SK-N-SH (cell line): ENCODE measurements at regions not wholly inside any gene's neighbourhood (a gene's known extent, or its start where the extent isn't known, plus 50 kb on each side); places are given as distances from the start of the nearest gene placed in this dataset.

Experiments
- CTCF ChIA-PET: fragments of 300-600, 350-600 bp; formaldehyde crosslinking; extraction: SDS; loops from one replicate; lab custom pipeline; 2021; lab: Yijun Ruan, JAX
- POLR2A ChIA-PET: fragments of 350-600 bp; sonication (Branson Sonifier 250); formaldehyde crosslinking; extraction: SDS; loops from one replicate; lab custom pipeline; 2020; ENCODE audit warnings: antibody characterized with exemption, inconsistent platforms; lab: Yijun Ruan, JAX
- DNase-seq: peaks from one replicate; pipeline ENCODE4 v3.0.0; 2012
- H2AFZ ChIP-seq: fragments of 200-600 bp; sonication (generic); 2 replicates; pipeline ENCODE4 v1.8.1; 2016; ENCODE audit warnings: antibody characterized with exemption, mild to moderate bottlenecking, low read depth
- H3F3A ChIP-seq: fragments of 200-600 bp; sonication (generic); replicated peaks from 2 replicates; pipeline ENCODE3; 2016; ENCODE audit warnings: antibody characterized with exemption, mild to moderate bottlenecking; ENCODE audit not compliant: insufficient read depth
- H3K27ac ChIP-seq, 2 experiments: fragments of 200-500 bp in 1 of 2; fragments of 200-600 bp in 1 of 2; sonication (Bioruptor generic) in 1 of 2; sonication (generic), shearing (Covaris generic) in 1 of 2; 2 replicates each; pipeline versions ENCODE4 v1.5.1 to v1.6.1; 2014 to 2016; ENCODE audit warnings: low read depth in 2 of 2, inconsistent platforms in 1 of 2, low read length in 1 of 2, mild to moderate bottlenecking in 1 of 2, mixed read lengths in 1 of 2
- H3K27me3 ChIP-seq: fragments of 200-600 bp; sonication (generic), shearing (Covaris generic); 2 replicates; pipeline ENCODE4 v1.6.1; 2016; ENCODE audit warnings: mixed run types; ENCODE audit not compliant: insufficient read depth
- H3K36me3 ChIP-seq, 2 experiments: fragments of 200-500 bp in 1 of 2; fragments of 200-600 bp in 1 of 2; sonication (Bioruptor generic) in 1 of 2; sonication (generic) in 1 of 2; replicated peaks in 1 of 2; 2 replicates each; pipeline versions ENCODE3 to v1.5.1; 2014 to 2016; ENCODE audit warnings: low read length in 1 of 2, mild to moderate bottlenecking in 1 of 2; ENCODE audit not compliant: insufficient read depth in 2 of 2, control insufficient read depth in 1 of 2
- H3K4me1 ChIP-seq, 2 experiments: fragments of 200-500 bp in 1 of 2; fragments of 200-600 bp in 1 of 2; sonication (Bioruptor generic) in 1 of 2; sonication (generic), shearing (Covaris generic) in 1 of 2; 2 replicates each; pipeline versions ENCODE4 v1.5.1 to v1.6.1; 2014 to 2016; ENCODE audit warnings: low read depth in 1 of 2, low read length in 1 of 2, mixed run types in 1 of 2; ENCODE audit not compliant: insufficient read depth in 2 of 2, control insufficient read depth in 1 of 2
- H3K4me2 ChIP-seq: fragments of 200-600 bp; sonication (generic), shearing (Covaris generic); 2 replicates; pipeline ENCODE4 v1.6.1; 2017; ENCODE audit warnings: mixed run types
- H3K4me3 ChIP-seq, 2 experiments: fragments of 200-500 bp in 1 of 2; fragments of 200-600 bp in 1 of 2; sonication (Bioruptor generic) in 1 of 2; sonication (generic), shearing (Covaris generic) in 1 of 2; 2 replicates each; pipeline versions ENCODE4 v1.5.1 to v1.8.1; 2014 to 2016; ENCODE audit warnings: low read depth in 2 of 2, inconsistent platforms in 1 of 2, low read length in 1 of 2, mild to moderate bottlenecking in 1 of 2, mixed read lengths in 1 of 2, moderate library complexity in 1 of 2
- H3K79me2 ChIP-seq: fragments of 200-600 bp; sonication (generic); 2 replicates; pipeline ENCODE4 v1.8.1; 2017; ENCODE audit warnings: mild to moderate bottlenecking; ENCODE audit not compliant: insufficient read depth
- H3K9ac ChIP-seq: fragments of 200-600 bp; sonication (generic); 2 replicates; pipeline ENCODE4 v1.6.1; 2017; ENCODE audit warnings: mixed run types
- H3K9me2 ChIP-seq: fragments of 200-600 bp; sonication (generic); 2 replicates; pipeline ENCODE4 v1.6.1; 2017; ENCODE audit warnings: mixed run types
- H3K9me3 ChIP-seq: fragments of 200-600 bp; sonication (generic); 2 replicates; pipeline ENCODE4 v1.6.1; 2017; ENCODE audit warnings: mixed run types, mild to moderate bottlenecking, moderate library complexity
- H4K20me1 ChIP-seq: fragments of 200-600 bp; sonication (generic); 2 replicates; pipeline ENCODE4 v1.6.1; 2017; ENCODE audit warnings: mild to moderate bottlenecking, mixed run types; ENCODE audit not compliant: insufficient read depth
- ELF1 ChIP-seq: IDR thresholded peaks from 2 replicates; pipeline ENCODE4 v1.4.0; 2012
- IRF3 ChIP-seq: fragments of 150-350 bp; IDR thresholded peaks from 2 replicates; pipeline ENCODE4 v1.6.1; 2016; ENCODE audit warnings: mild to moderate bottlenecking, low read depth, low read length
- MAX ChIP-seq: IDR thresholded peaks from 2 replicates; pipeline ENCODE4 v1.4.0; 2012; ENCODE audit warnings: low read depth
- MEF2A ChIP-seq: IDR thresholded peaks from 2 replicates; pipeline ENCODE4 v1.4.0; 2012; ENCODE audit warnings: low read depth, borderline replicate concordance
- MXI1 ChIP-seq: IDR thresholded peaks from 2 replicates; pipeline ENCODE4 v1.6.1; 2012; ENCODE audit warnings: mild to moderate bottlenecking, low read depth, low read length, improper control_type of control experiment
- NRF1 ChIP-seq: IDR thresholded peaks from 2 replicates; pipeline ENCODE4 v1.6.1; 2012; ENCODE audit warnings: low read depth, mild to moderate bottlenecking, low read length
- RFX5 ChIP-seq: IDR thresholded peaks from 2 replicates; pipeline ENCODE4 v1.6.1; 2012; ENCODE audit warnings: mild to moderate bottlenecking, improper control_type of control experiment, low read length
- SMC3 ChIP-seq: IDR thresholded peaks from 2 replicates; pipeline ENCODE4 v1.6.1; 2012; ENCODE audit warnings: low read depth, low read length, improper control_type of control experiment
- TEAD4 ChIP-seq: IDR thresholded peaks from 2 replicates; pipeline ENCODE4 v1.4.0; 2012; ENCODE audit warnings: mild to moderate bottlenecking, borderline replicate concordance; ENCODE audit not compliant: insufficient read depth
- USF1 ChIP-seq: IDR thresholded peaks from 2 replicates; pipeline ENCODE4 v1.4.0; 2012; ENCODE audit warnings: low read depth, borderline replicate concordance
- USF2 ChIP-seq: fragments of 150-350 bp; IDR thresholded peaks from 2 replicates; pipeline ENCODE4 v1.6.1; 2017; ENCODE audit warnings: antibody characterized with exemption, low read length, low read depth, borderline replicate concordance
- YY1 ChIP-seq: IDR thresholded peaks from 2 replicates; pipeline ENCODE4 v1.4.0; 2012; ENCODE audit warnings: low read depth, mild to moderate bottlenecking
- WGBS: methylation state at CpG from one replicate; pipeline ENCODE4 v1.1.6; 2017; ENCODE audit warnings: low lambda C conversion rate; 5-methylcytosine and 5-hydroxymethylcytosine counted together

DNA sequence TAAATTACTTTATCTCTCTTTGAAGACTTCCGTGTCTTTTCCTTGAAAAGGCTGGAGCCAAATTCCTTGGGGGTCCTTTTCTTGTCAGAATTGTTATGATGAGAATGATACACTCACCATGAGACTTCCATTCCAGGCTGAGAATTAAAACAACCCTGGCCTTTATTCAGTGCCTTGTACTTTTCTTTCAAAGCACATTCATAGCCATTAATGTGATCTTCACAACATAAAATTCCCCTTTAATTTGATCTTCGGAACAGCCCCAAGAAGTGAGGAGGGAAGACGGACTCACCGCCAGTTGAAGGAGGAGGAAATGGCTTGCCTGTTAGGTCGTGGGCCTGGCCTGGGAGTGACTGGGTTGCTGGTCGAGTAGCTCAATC, 127.3 kb downstream of the DDX1 start:
- ChIA-PET POLR2A (interaction anchor here (0.5 kb wide), 1 partner anchor 447 kb away, joined by 3 read pairs; no protein-coding TSS in a partner anchor), CTCF (interaction anchor here (1.7 to 2.4 kb wide), 2 partner anchors 10 to 12 kb away, joined by 4 to 8 read pairs; no protein-coding TSS in a partner anchor)

GRCh38 chr2:15719566-15720313, 128.1 kb downstream of the DDX1 start:
- DNase-seq = no peak
- H3K4me1 ChIP-seq = no peaks in the 10 kb centered on the region; a peak in 1 of 4 replicates
- H3K4me2 ChIP-seq = no peak overlapping the region
- H3K27ac ChIP-seq = no peak overlapping the region
- no peaks in the 10 kb centered on the region for H3K27me3 ChIP-seq
- no peaks in the 10 kb centered on the region for H4K20me1 ChIP-seq
- no peak overlapping the region for H2AFZ ChIP-seq
- no peaks in the 10 kb centered on the region for H3F3A ChIP-seq
- 33% methylated on average over 8 of the region's 8 CpGs for WGBS
- POLR2A ChIA-PET = interaction anchor here (0.5 kb wide), 1 partner anchor 447 kb away, joined by 3 read pairs; no protein-coding TSS in a partner anchor
- no peak overlapping the region for H3K9ac ChIP-seq
- no peaks in the 10 kb centered on the region for H3K36me3 ChIP-seq
- H3K4me3 ChIP-seq = no peak overlapping the region
- TF ChIP-seq NRF1 = no peak
- no peak for TF ChIP-seq TEAD4
- TF ChIP-seq YY1 = no peak
- TF ChIP-seq USF2 = no peak
- TF ChIP-seq ELF1 = no peak
- no peak for TF ChIP-seq IRF3
- TF ChIP-seq USF1 = no peak
- no peak for TF ChIP-seq MAX
- H3K79me2 ChIP-seq = no peaks in the 10 kb centered on the region
- no peaks in the 10 kb centered on the region for H3K9me3 ChIP-seq
- CTCF ChIA-PET = interaction anchor here (0.9 to 2.4 kb wide), 5 partner anchors 11 to 82 kb away, joined by 3 to 8 read pairs (median 4); no protein-coding TSS in a partner anchor
- no peaks in the 10 kb centered on the region for H3K9me2 ChIP-seq

More for the DNA sequence above, 127.3 kb downstream of the DDX1 start:
- no peaks in the 10 kb centered on the region for H3K9me2 ChIP-seq
- H2AFZ ChIP-seq = no peak overlapping the region
- H3K4me2 ChIP-seq = no peak overlapping the region
- no peaks in the 10 kb centered on the region; a peak in 1 of 4 replicates for H3K4me1 ChIP-seq
- no peak for TF ChIP-seq MXI1
- no peak for TF ChIP-seq SMC3
- TF ChIP-seq MEF2A = no peak
- TF ChIP-seq RFX5 = no peak
- no peak overlapping the region for H3K4me3 ChIP-seq
- H3K79me2 ChIP-seq = no peaks in the 10 kb centered on the region
- H3K36me3 ChIP-seq = no peaks in the 10 kb centered on the region
- H4K20me1 ChIP-seq = no peaks in the 10 kb centered on the region
- no peaks in the 10 kb centered on the region for H3K27me3 ChIP-seq
- H3F3A ChIP-seq = no peaks in the 10 kb centered on the region
- H3K9ac ChIP-seq = no peak overlapping the region
- DNase-seq = no peak
- 45% methylated on average over 6 of the region's 6 CpGs for WGBS
- no peaks in the 10 kb centered on the region for H3K9me3 ChIP-seq
- no peak overlapping the region for H3K27ac ChIP-seq
